Endodermal cell (in vitro differentiated cells): ENCODE measurements at regions not wholly inside any gene's neighbourhood (a gene's known extent, or its start where the extent isn't known, plus 50 kb on each side); places are given as distances from the start of the nearest gene placed in this dataset.

Source experiments
- DNase-seq: peaks from one replicate; pipeline ENCODE4 v3.0.0-alpha.2; 2017
- H3K27ac ChIP-seq: 2 replicates; pipeline ENCODE4 v1.5.1; 2013; ENCODE audit warnings: mild to moderate bottlenecking, low read depth, low read length, moderate library complexity
- H3K27me3 ChIP-seq: 2 replicates; pipeline ENCODE4 v1.6.1; 2013; ENCODE audit warnings: mild to moderate bottlenecking, low read length, moderate library complexity; ENCODE audit not compliant: insufficient read depth, control insufficient read depth, poor library complexity, severe bottlenecking
- H3K36me3 ChIP-seq: 2 replicates; pipeline ENCODE4 v1.7.0; 2013; ENCODE audit warnings: mild to moderate bottlenecking, low read length, moderate library complexity; ENCODE audit not compliant: control insufficient read depth, insufficient read depth
- H3K4me1 ChIP-seq: one replicate; pipeline ENCODE4 v1.7.0; 2013; ENCODE audit warnings: low read length; ENCODE audit not compliant: control insufficient read depth, insufficient read depth
- H3K4me3 ChIP-seq: 2 replicates; pipeline ENCODE4 v1.5.1; 2013; ENCODE audit warnings: mild to moderate bottlenecking, low read length, moderate library complexity
- H3K9ac ChIP-seq: 2 replicates; pipeline ENCODE4 v1.6.1; 2013; ENCODE audit warnings: mild to moderate bottlenecking, low read length, moderate library complexity; ENCODE audit not compliant: poor library complexity, severe bottlenecking; ENCODE audit errors: extremely low read depth
- H3K9me3 ChIP-seq: 2 replicates; pipeline ENCODE4 v1.6.1; 2013; ENCODE audit warnings: mild to moderate bottlenecking, low read length, moderate library complexity; ENCODE audit not compliant: control insufficient read depth
- H3K27ac Mint-ChIP-seq: 2 replicates; pipeline ENCODE4 v1.8.0; 2020; ENCODE audit warnings: mixed read lengths
- H3K27me3 Mint-ChIP-seq: 2 replicates; pipeline ENCODE4 v1.8.0; 2021; ENCODE audit warnings: mild to moderate bottlenecking, mixed read lengths; ENCODE audit not compliant: insufficient read depth
- H3K36me3 Mint-ChIP-seq: 2 replicates; pipeline ENCODE4 v1.8.0; 2020; ENCODE audit warnings: low read depth, mixed read lengths
- H3K4me1 Mint-ChIP-seq: 2 replicates; pipeline ENCODE4 v1.8.0; 2020; ENCODE audit warnings: mixed read lengths
- H3K4me3 Mint-ChIP-seq: 2 replicates; pipeline ENCODE4 v1.8.0; 2020; ENCODE audit warnings: mild to moderate bottlenecking, moderate library complexity, mixed read lengths
- H3K9me3 Mint-ChIP-seq: 2 replicates; pipeline ENCODE4 v1.8.0; 2020; ENCODE audit warnings: mild to moderate bottlenecking, mixed read lengths
- WGBS, 2 experiments: methylation state at CpG; one replicate each; pipeline versions ENCODE4 v1.1.5 to v1.1.7; 2013; ENCODE audit warnings: missing lambda C conversion rate in 2 of 2, mixed read lengths in 1 of 2; ENCODE audit not compliant: insufficient coverage in 1 of 2, insufficient read length in 1 of 2; 5-methylcytosine and 5-hydroxymethylcytosine counted together
- TF ChIP-seq, protein P1 (sequence below): fragments of 200-600 bp; sonication (generic); conservative IDR thresholded peaks from 2 replicates; pipeline ENCODE4 v1.5.0; 2021; ENCODE audit warnings: antibody characterized with exemption, mild to moderate bottlenecking

DNA sequence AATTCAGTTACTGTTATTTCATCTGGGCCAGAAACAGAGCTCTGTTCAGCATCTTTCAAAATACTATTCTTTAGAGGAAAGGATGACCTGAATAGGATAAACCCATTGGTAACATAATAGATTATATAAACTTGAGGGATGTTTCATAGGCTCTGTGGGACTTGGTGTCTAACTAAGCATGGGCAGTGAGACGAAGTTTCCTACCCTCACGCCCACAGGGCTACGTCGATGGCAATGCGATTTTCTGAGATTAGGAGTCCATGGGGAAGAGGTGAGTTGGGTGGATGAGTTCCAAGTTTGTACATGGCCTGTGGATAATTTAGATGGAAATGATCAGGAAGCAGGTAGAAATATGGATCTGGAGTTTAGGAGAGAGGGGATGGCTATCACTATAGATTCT, 115.2 kb upstream of the TBL1XR1 start:
- DNase-seq: no peak
- TF ChIP-seq, protein P1, sequence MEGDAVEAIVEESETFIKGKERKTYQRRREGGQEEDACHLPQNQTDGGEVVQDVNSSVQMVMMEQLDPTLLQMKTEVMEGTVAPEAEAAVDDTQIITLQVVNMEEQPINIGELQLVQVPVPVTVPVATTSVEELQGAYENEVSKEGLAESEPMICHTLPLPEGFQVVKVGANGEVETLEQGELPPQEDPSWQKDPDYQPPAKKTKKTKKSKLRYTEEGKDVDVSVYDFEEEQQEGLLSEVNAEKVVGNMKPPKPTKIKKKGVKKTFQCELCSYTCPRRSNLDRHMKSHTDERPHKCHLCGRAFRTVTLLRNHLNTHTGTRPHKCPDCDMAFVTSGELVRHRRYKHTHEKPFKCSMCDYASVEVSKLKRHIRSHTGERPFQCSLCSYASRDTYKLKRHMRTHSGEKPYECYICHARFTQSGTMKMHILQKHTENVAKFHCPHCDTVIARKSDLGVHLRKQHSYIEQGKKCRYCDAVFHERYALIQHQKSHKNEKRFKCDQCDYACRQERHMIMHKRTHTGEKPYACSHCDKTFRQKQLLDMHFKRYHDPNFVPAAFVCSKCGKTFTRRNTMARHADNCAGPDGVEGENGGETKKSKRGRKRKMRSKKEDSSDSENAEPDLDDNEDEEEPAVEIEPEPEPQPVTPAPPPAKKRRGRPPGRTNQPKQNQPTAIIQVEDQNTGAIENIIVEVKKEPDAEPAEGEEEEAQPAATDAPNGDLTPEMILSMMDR: no peak
- Mint-ChIP-seq H3K27ac (no peak overlapping the region), H3K36me3 (peaks cover 6% of the 10 kb centered on the region), H3K4me1 (no peaks in the 10 kb centered on the region), H3K4me3 (no peak overlapping the region), H3K27me3 (no peaks in the 10 kb centered on the region), H3K9me3 (peaks cover 27% of the 10 kb centered on the region)
- 92 to 97% methylated on average over 5 of the region's 5 CpGs for WGBS, 2 experiments
- H3K4me3 ChIP-seq: no peak overlapping the region
- no peak overlapping the region for H3K9ac ChIP-seq
- H3K4me1 ChIP-seq: no peaks in the 10 kb centered on the region
- H3K27ac ChIP-seq: no peak overlapping the region
- peaks cover 23% of the 10 kb centered on the region for H3K9me3 ChIP-seq
- H3K27me3 ChIP-seq: no peaks in the 10 kb centered on the region
- H3K36me3 ChIP-seq: no peaks in the 10 kb centered on the region

DNA sequence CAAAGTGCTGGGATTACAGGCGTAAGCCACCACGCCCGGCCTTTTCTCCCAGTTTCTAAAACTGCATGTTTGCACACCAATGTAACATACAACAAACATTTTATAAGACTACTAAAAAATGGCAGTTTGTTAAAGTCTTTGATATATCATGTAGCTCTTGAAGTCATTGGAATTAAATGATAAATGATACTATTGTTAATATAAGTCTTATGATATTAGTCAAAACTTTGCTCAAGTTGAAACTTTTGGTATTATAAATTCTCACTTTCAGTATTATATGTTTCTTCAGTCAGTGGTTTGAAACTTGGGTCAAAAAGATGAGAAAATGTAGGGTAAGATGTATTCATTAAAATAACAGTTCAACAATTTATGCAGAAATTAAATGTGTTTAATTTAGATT, 117.6 kb upstream of the TBL1XR1 start:
- TF ChIP-seq, protein P1: no peak
- no peaks in the 10 kb centered on the region for H3K4me1 ChIP-seq
- no peak overlapping the region for H3K4me3 ChIP-seq
- no peaks in the 10 kb centered on the region for H3K36me3 ChIP-seq
- H3K9ac ChIP-seq: no peak overlapping the region
- H3K27me3 ChIP-seq: no peaks in the 10 kb centered on the region
- no peak for DNase-seq
- 98% methylated on average over 3 of the region's 3 CpGs; no CpG with 5 or more reads in 1 of the 2 experiments for WGBS, 2 experiments
- H3K27ac Mint-ChIP-seq: no peak overlapping the region
- no peaks in the 10 kb centered on the region for H3K4me1 Mint-ChIP-seq
- no peaks in the 10 kb centered on the region for H3K27me3 Mint-ChIP-seq
- H3K9me3 ChIP-seq: peaks cover 12% of the 10 kb centered on the region
- peaks cover 26% of the 10 kb centered on the region for H3K9me3 Mint-ChIP-seq
- no peak overlapping the region for H3K27ac ChIP-seq
- H3K4me3 Mint-ChIP-seq: no peak overlapping the region
- peaks cover 6% of the 10 kb centered on the region for H3K36me3 Mint-ChIP-seq

DNA sequence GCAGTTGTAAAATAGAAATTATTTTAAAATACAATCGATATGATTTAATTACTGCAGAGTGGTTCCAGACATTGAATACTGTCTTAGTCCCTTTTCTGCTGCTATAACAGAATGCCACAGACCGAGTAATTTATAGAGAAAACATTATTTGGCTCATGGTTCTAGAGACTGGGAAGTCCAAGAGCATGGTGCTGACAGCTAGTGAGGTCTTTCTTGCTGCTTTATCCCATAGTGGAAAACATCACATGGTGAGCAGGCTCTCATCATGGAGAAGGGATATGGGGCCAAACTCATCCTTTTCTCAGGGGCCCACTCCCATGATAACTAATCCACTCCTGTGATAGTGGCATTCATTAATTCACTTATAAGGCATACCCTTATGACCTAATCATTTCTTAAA, 120.0 kb upstream of the TBL1XR1 start:
- TF ChIP-seq, protein P1: no peak
- Mint-ChIP-seq H3K9me3 (peaks cover 13% of the 10 kb centered on the region), H3K36me3 (peaks cover 2% of the 10 kb centered on the region), H3K27me3 (no peaks in the 10 kb centered on the region), H3K27ac (no peak overlapping the region), H3K4me1 (peaks cover 10% of the 10 kb centered on the region), H3K4me3 (no peak overlapping the region)
- H3K27ac ChIP-seq: no peak overlapping the region
- DNase-seq: no peak
- H3K9ac ChIP-seq: no peak overlapping the region
- H3K27me3 ChIP-seq: no peaks in the 10 kb centered on the region
- H3K36me3 ChIP-seq: no peaks in the 10 kb centered on the region
- peaks cover 8% of the 10 kb centered on the region for H3K9me3 ChIP-seq
- H3K4me1 ChIP-seq: no peaks in the 10 kb centered on the region
- 95 to 100% methylated on average over 1 to 2 of the region's 2 CpGs for WGBS, 2 experiments
- H3K4me3 ChIP-seq: no peak overlapping the region
